Esophagus muscularis mucosa (tissue), 4 donors: ENCODE measurements at regions not wholly inside any gene's neighbourhood (a gene's known extent, or its start where the extent isn't known, plus 50 kb on each side); places are given as distances from the start of the nearest gene placed in this dataset.

ENCODE experiments used
- EP300 ChIP-seq: sonication (generic); formaldehyde crosslinking; IDR thresholded peaks from one replicate; pipeline ENCODE4 v1.6.1; 2017; ENCODE audit warnings: antibody characterized with exemption
- POLR2A ChIP-seq: fragments of 450-650 bp; IDR thresholded peaks from one replicate; pipeline ENCODE4 v1.6.1; 2017; ENCODE audit warnings: antibody characterized with exemption, moderate library complexity, mild to moderate bottlenecking, low read depth
- POLR2AphosphoS5 ChIP-seq, 2 donors: sonication (generic); formaldehyde crosslinking; IDR thresholded peaks; one replicate each; pipeline ENCODE4 v1.6.1; 2017; ENCODE audit warnings: antibody characterized with exemption in 2 of 2
- TF ChIP-seq, protein P1 (sequence below), 3 experiments: fragments of 200-600 bp in 2 of 3; fragments of 450-650 bp in 1 of 3; sonication (generic) in 2 of 3; IDR thresholded peaks; one replicate each; pipeline ENCODE4 v1.5.1; 2017 to 2019; ENCODE audit warnings: antibody characterized with exemption in 3 of 3, mild to moderate bottlenecking in 2 of 3, moderate library complexity in 1 of 3

DNA sequence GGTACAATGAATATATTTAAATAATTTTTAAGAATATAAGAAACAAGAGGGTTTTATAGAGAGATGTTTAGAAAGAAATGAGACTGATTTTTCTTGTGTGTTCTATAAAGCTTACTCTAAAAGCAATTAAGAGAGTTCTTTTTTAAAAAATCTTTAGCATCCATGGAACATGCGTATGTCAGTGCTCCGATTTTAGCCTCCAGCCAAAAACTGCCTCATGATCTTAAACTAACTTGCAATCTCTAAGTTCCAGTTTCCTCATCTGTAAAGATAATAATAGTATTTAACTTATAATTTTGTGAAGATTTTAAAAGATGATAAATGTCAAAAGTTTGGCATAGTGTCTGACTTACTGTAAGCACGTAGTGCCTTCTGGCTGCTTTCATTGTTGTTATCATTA lies 448.7 kb downstream of the EPHA4 start:
- TF ChIP-seq POLR2AphosphoS5 (IDR thresholded peaks at IDR 0.05) (no peak), POLR2A (no peak), EP300 (no peak)
- TF ChIP-seq, protein P1, sequence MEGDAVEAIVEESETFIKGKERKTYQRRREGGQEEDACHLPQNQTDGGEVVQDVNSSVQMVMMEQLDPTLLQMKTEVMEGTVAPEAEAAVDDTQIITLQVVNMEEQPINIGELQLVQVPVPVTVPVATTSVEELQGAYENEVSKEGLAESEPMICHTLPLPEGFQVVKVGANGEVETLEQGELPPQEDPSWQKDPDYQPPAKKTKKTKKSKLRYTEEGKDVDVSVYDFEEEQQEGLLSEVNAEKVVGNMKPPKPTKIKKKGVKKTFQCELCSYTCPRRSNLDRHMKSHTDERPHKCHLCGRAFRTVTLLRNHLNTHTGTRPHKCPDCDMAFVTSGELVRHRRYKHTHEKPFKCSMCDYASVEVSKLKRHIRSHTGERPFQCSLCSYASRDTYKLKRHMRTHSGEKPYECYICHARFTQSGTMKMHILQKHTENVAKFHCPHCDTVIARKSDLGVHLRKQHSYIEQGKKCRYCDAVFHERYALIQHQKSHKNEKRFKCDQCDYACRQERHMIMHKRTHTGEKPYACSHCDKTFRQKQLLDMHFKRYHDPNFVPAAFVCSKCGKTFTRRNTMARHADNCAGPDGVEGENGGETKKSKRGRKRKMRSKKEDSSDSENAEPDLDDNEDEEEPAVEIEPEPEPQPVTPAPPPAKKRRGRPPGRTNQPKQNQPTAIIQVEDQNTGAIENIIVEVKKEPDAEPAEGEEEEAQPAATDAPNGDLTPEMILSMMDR (IDR thresholded peaks at IDR 0.05): no peak
